NCI-H748 (cell line): ENCODE measurements at regions not wholly inside any gene's neighbourhood (a gene's known extent, or its start where the extent isn't known, plus 50 kb on each side); places are given as distances from the start of the nearest gene placed in this dataset.

Source experiments
- DNase-seq: peaks from one replicate; lab custom pipeline; 2025; ENCODE audit not compliant: unreplicated experiment; lab: John Stamatoyannopoulos, UW

- DNase-seq: no peak
These were observed 683.2 kb upstream of the FOXG1 start for GRCh38 chr14:28083389-28083788.

- peak; percentile 5 for DNase-seq
These were observed 678.5 kb upstream of the FOXG1 start for GRCh38 chr14:28088125-28088524.

GRCh38 chr14:28097585-28097984, 669.0 kb upstream of the FOXG1 start:
- DNase-seq: no peak

- no peak for DNase-seq
These were observed 667.7 kb upstream of the FOXG1 start for GRCh38 chr14:28098856-28099255.

- peak; percentile 91 for DNase-seq
These were observed 664.6 kb upstream of the FOXG1 start for GRCh38 chr14:28102001-28102400.

- peak; percentile 11 for DNase-seq
These were observed 663.8 kb upstream of the FOXG1 start for GRCh38 chr14:28102814-28103213.

- no peak for DNase-seq
These were observed 653.3 kb upstream of the FOXG1 start for GRCh38 chr14:28113311-28113710.

GRCh38 chr14:28116716-28117115, 649.9 kb upstream of the FOXG1 start:
- DNase-seq: no peak

- DNase-seq: no peak
These were observed 646.7 kb upstream of the FOXG1 start for GRCh38 chr14:28119849-28120248.

- DNase-seq: peak; percentile 23
These were observed 646.2 kb upstream of the FOXG1 start for GRCh38 chr14:28120391-28120790.

GRCh38 chr14:28121512-28122297, 644.9 kb upstream of the FOXG1 start:
- DNase-seq: no peak

GRCh38 chr14:28130610-28131284, 635.8 kb upstream of the FOXG1 start:
- DNase-seq: peak; percentile 50

- no peak for DNase-seq
These were observed 628.2 kb upstream of the FOXG1 start for GRCh38 chr14:28138341-28138740.

GRCh38 chr14:28141662-28142061, 624.9 kb upstream of the FOXG1 start:
- no peak for DNase-seq

GRCh38 chr14:28142400-28143015, 624.1 kb upstream of the FOXG1 start:
- DNase-seq: peak; percentile 67

GRCh38 chr14:28143316-28143715, 623.3 kb upstream of the FOXG1 start:
- no peak for DNase-seq

GRCh38 chr14:28151926-28152325, 614.7 kb upstream of the FOXG1 start:
- no peak for DNase-seq

- no peak for DNase-seq
These were observed 614.0 kb upstream of the FOXG1 start for GRCh38 chr14:28152453-28153044.

- no peak for DNase-seq
These were observed 609.2 kb upstream of the FOXG1 start for GRCh38 chr14:28157289-28157869.

GRCh38 chr14:28157887-28158791, 608.4 kb upstream of the FOXG1 start:
- DNase-seq: no peak
